HG03558 (cell line): ENCODE measurements at regions not wholly inside any gene's neighbourhood (a gene's known extent, or its start where the extent isn't known, plus 50 kb on each side); places are given as distances from the start of the nearest gene placed in this dataset.
A peak's percentile ranks its signal among the peaks of the same experiment; 100 is the strongest.

Source experiments
- ATAC-seq: cut with Tn5 transposase; IDR thresholded peaks from one replicate; pipeline ENCODE4 v1.9.1; 2021; ENCODE audit warnings: moderate number of reproducible peaks; ENCODE audit not compliant: unreplicated experiment; ENCODE audit errors: extremely low read depth

- no peak for ATAC-seq
These were observed 244.3 kb upstream of the PHYHIPL start for GRCh38 chr10:58932126-58932525.

GRCh38 chr10:58932577-58933314 lies 243.7 kb upstream of the PHYHIPL start:
- no peak for ATAC-seq

GRCh38 chr10:58936364-58936763 lies 240.1 kb upstream of the PHYHIPL start:
- ATAC-seq, result no peak

- ATAC-seq, result no peak
These were observed 239.0 kb upstream of the PHYHIPL start for GRCh38 chr10:58937423-58937822.

- no peak for ATAC-seq
These were observed 233.7 kb upstream of the PHYHIPL start for GRCh38 chr10:58942724-58943123.

GRCh38 chr10:58943256-58943890 lies 233.1 kb upstream of the PHYHIPL start:
- no peak for ATAC-seq

GRCh38 chr10:58943960-58944359 lies 232.5 kb upstream of the PHYHIPL start:
- ATAC-seq, result no peak

- ATAC-seq, result no peak
These were observed 228.1 kb upstream of the PHYHIPL start for GRCh38 chr10:58948303-58948702.

GRCh38 chr10:58950618-58951017 lies 225.8 kb upstream of the PHYHIPL start:
- no peak for ATAC-seq

GRCh38 chr10:58951087-58951486 lies 225.4 kb upstream of the PHYHIPL start:
- no peak for ATAC-seq

GRCh38 chr10:58951746-58952145 lies 224.7 kb upstream of the PHYHIPL start:
- no peak for ATAC-seq

GRCh38 chr10:58952162-58952601 lies 224.3 kb upstream of the PHYHIPL start:
- ATAC-seq, result no peak

- ATAC-seq, result peak; percentile 55
These were observed 223.5 kb upstream of the PHYHIPL start for GRCh38 chr10:58952747-58953466.

GRCh38 chr10:58954178-58954577 lies 222.3 kb upstream of the PHYHIPL start:
- no peak for ATAC-seq

GRCh38 chr10:58955615-58956014 lies 220.8 kb upstream of the PHYHIPL start:
- no peak for ATAC-seq

GRCh38 chr10:58956926-58957325 lies 219.5 kb upstream of the PHYHIPL start:
- ATAC-seq, result no peak

GRCh38 chr10:58957517-58957916 lies 218.9 kb upstream of the PHYHIPL start:
- ATAC-seq, result no peak

GRCh38 chr10:58963101-58963534 lies 213.3 kb upstream of the PHYHIPL start:
- no peak for ATAC-seq

- ATAC-seq, result no peak
These were observed 212.7 kb upstream of the PHYHIPL start for GRCh38 chr10:58963723-58964124.

GRCh38 chr10:58965855-58966254 lies 210.6 kb upstream of the PHYHIPL start:
- no peak for ATAC-seq
